B cell (primary cell): ENCODE measurements at regions not wholly inside any gene's neighbourhood (a gene's known extent, or its start where the extent isn't known, plus 50 kb on each side); places are given as distances from the start of the nearest gene placed in this dataset.

Source experiments
- ATAC-seq: fragments of 200-7000 bp; cut with Tn5 transposase; one replicate; pipeline ENCODE4 v1.10.0; 2021; ENCODE audit warnings: low read depth, mild to moderate bottlenecking, moderate number of reproducible peaks, moderate library complexity
- CTCF ChIA-PET: fragments of 350-600 bp; sonication (Branson Sonifier 250); formaldehyde crosslinking; loops from one replicate; lab custom pipeline; 2021; ENCODE audit warnings: antibody characterized with exemption, inconsistent platforms; lab: Charles Lee
- POLR2A ChIA-PET: fragments of 350-600 bp; sonication (Branson Sonifier 250); formaldehyde crosslinking; loops from one replicate; lab custom pipeline; 2021; ENCODE audit warnings: antibody characterized with exemption; lab: Charles Lee
- DNase-seq: peaks from one replicate; pipeline ENCODE4 v3.0.0; 2013
- H2AFZ ChIP-seq: 2 replicates; pipeline ENCODE4 v1.6.1; 2012; ENCODE audit warnings: mild to moderate bottlenecking, low read depth, low read length; ENCODE audit not compliant: insufficient read depth, poor library complexity, severe bottlenecking
- H3K27ac ChIP-seq, 2 donors: 1 replicate in 1 of 2; 2 replicates in 1 of 2; pipeline ENCODE4 v1.5.1; 2012 to 2013; ENCODE audit warnings: low read length in 2 of 2, mild to moderate bottlenecking in 2 of 2, moderate library complexity in 1 of 2
- H3K27me3 ChIP-seq, 4 experiments: fragments of 200-600 bp in 1 of 4; sonication (generic) in 1 of 4; replicated peaks in 1 of 4; 1 replicate in 2 of 4; 2 replicates in 2 of 4; pipeline versions ENCODE4 v1.6.1 to v1.7.0; 2013 to 2016; ENCODE audit warnings: low read length in 3 of 4, mild to moderate bottlenecking in 2 of 4, mixed read lengths in 1 of 4, moderate library complexity in 1 of 4; ENCODE audit not compliant: insufficient read depth in 4 of 4, control insufficient read depth in 3 of 4; ENCODE audit errors: control extremely low read depth in 1 of 4
- H3K36me3 ChIP-seq, 2 experiments: replicated peaks in 1 of 2; 1 replicate in 1 of 2; 2 replicates in 1 of 2; pipeline versions ENCODE4 v1.6.1 to v1.7.1; 2013; ENCODE audit warnings: low read length in 1 of 2; ENCODE audit not compliant: insufficient read depth in 2 of 2, control insufficient read depth in 1 of 2; ENCODE audit errors: control extremely low read depth in 1 of 2, extremely low read depth in 1 of 2
- H3K4me1 ChIP-seq, 2 donors: fragments of 200-600 bp in 1 of 2; sonication (generic) in 1 of 2; 1 replicate in 1 of 2; 2 replicates in 1 of 2; pipeline versions ENCODE4 v1.5.1 to v1.6.1; 2013 to 2017; ENCODE audit warnings: low read length in 2 of 2; ENCODE audit not compliant: control insufficient read depth in 2 of 2, insufficient read depth in 2 of 2
- H3K4me2 ChIP-seq: replicated peaks from 2 replicates; pipeline ENCODE3; 2012; ENCODE audit warnings: mild to moderate bottlenecking, low read depth, low read length; ENCODE audit not compliant: poor library complexity, severe bottlenecking
- H3K4me3 ChIP-seq, 5 experiments: fragments of 200-600 bp in 1 of 5; sonication (generic) in 1 of 5; 1 replicate in 3 of 5; 2 replicates in 2 of 5; pipeline versions ENCODE4 v1.5.1 to v1.7.0; 2011 to 2016; ENCODE audit warnings: low read length in 4 of 5, mild to moderate bottlenecking in 4 of 5, low read depth in 2 of 5, control low read depth in 1 of 5, moderate library complexity in 1 of 5; ENCODE audit not compliant: insufficient read depth in 1 of 5; ENCODE audit errors: control extremely low read depth in 1 of 5, extremely low read depth in 1 of 5
- H3K79me2 ChIP-seq: fragments of 200-600 bp; sonication (generic); one replicate; pipeline ENCODE4 v1.6.0; 2016; ENCODE audit warnings: low read length; ENCODE audit not compliant: control insufficient read depth, insufficient read depth
- H3K9ac ChIP-seq: fragments of 200-600 bp; sonication (generic); 2 replicates; pipeline ENCODE4 v1.6.1; 2017; ENCODE audit warnings: mild to moderate bottlenecking, low read length, moderate library complexity
- H3K9me3 ChIP-seq, 3 donors: one replicate each; pipeline versions ENCODE4 v1.6.1 to v1.7.1; 2013; ENCODE audit warnings: low read length in 2 of 3; ENCODE audit not compliant: control insufficient read depth in 2 of 3, insufficient read depth in 1 of 3; ENCODE audit errors: control extremely low read depth in 1 of 3
- H4K20me1 ChIP-seq: 2 replicates; pipeline ENCODE4 v1.6.0; 2012; ENCODE audit warnings: mild to moderate bottlenecking, low read length; ENCODE audit not compliant: insufficient read depth, control insufficient read depth, poor library complexity, severe bottlenecking
- H3K27ac Mint-ChIP-seq: one replicate; pipeline ENCODE4 v1.8.0; 2021; ENCODE audit warnings: mixed read lengths
- H3K27me3 Mint-ChIP-seq: one replicate; pipeline ENCODE4 v1.8.0; 2021; ENCODE audit warnings: mixed read lengths
- H3K4me1 Mint-ChIP-seq: one replicate; pipeline ENCODE4 v1.8.0; 2021; ENCODE audit warnings: mixed read lengths
- H3K4me3 Mint-ChIP-seq: one replicate; pipeline ENCODE4 v1.8.0; 2021; ENCODE audit warnings: mixed read lengths
- H3K9me3 Mint-ChIP-seq: one replicate; pipeline ENCODE4 v1.8.0; 2022; ENCODE audit warnings: mixed read lengths; ENCODE audit not compliant: insufficient read depth
- EZH2 ChIP-seq: IDR thresholded peaks from 2 replicates; pipeline ENCODE4 v1.6.1; 2012; ENCODE audit warnings: borderline replicate concordance, low read depth, mild to moderate bottlenecking, moderate library complexity, low read length; ENCODE audit not compliant: insufficient read depth, poor library complexity, severe bottlenecking
- WGBS: methylation state at CpG from one replicate; pipeline ENCODE4 v1.1.5; 2013; ENCODE audit warnings: missing lambda C conversion rate; ENCODE audit not compliant: insufficient coverage; 5-methylcytosine and 5-hydroxymethylcytosine counted together
- intact Hi-C: fragments of 100-400 bp; cut with micrococcal nuclease; formaldehyde crosslinking; loops from one replicate; pipeline ENCODE4 v1.10.0; 2022
- TF ChIP-seq, protein P1 (sequence below): fragments of 200-600 bp; IDR thresholded peaks from one replicate; pipeline ENCODE4 v1.8.0; 2022; ENCODE audit warnings: antibody characterized with exemption, mild to moderate bottlenecking

DNA sequence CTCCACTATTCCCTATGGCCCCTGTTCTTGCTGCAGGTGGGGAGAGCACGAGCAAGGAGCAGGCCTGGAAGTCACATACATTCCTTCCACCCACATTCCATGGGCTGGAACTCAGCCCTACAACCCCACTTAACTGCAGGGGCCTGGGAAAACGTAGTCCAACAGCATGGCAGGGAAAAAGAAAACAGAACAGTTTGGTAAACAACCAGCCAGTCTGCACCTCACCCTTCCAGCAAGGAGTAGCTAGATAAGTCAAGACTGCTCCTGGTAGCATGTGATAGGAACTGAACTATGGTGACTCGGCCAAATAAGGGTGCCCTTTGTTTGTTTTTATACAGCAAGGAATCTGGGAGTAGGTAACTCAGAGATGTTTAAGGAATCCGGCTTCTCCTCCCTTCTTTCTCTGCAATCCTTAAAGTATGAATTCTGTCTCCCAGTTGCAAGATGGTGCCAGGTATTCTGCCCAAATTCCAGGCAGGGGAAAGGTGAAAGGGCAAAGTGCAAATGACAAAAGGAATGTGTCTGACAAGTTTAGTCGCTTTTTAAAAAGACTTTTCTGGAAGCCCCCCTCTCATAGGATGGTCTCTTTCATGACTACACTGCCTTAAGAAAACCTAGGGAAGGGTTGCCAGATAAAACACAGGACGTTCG, 311.7 kb upstream of the NEBL start:
- no peak overlapping the region for H3K27ac ChIP-seq
- POLR2A ChIA-PET: no interaction called here
- CTCF ChIA-PET: no interaction called here
- no peak overlapping the region for H2AFZ ChIP-seq
- H3K4me1 ChIP-seq: no peaks in the 10 kb centered on the region
- peaks cover 5% of the 10 kb centered on the region for H3K9me3 Mint-ChIP-seq
- no peaks in the 10 kb centered on the region for H3K36me3 ChIP-seq
- peaks cover 0 to 3% (median 0%) of the 10 kb centered on the region in 3 donors for H3K9me3 ChIP-seq
- no peak for TF ChIP-seq EZH2
- TF ChIP-seq, protein P1, sequence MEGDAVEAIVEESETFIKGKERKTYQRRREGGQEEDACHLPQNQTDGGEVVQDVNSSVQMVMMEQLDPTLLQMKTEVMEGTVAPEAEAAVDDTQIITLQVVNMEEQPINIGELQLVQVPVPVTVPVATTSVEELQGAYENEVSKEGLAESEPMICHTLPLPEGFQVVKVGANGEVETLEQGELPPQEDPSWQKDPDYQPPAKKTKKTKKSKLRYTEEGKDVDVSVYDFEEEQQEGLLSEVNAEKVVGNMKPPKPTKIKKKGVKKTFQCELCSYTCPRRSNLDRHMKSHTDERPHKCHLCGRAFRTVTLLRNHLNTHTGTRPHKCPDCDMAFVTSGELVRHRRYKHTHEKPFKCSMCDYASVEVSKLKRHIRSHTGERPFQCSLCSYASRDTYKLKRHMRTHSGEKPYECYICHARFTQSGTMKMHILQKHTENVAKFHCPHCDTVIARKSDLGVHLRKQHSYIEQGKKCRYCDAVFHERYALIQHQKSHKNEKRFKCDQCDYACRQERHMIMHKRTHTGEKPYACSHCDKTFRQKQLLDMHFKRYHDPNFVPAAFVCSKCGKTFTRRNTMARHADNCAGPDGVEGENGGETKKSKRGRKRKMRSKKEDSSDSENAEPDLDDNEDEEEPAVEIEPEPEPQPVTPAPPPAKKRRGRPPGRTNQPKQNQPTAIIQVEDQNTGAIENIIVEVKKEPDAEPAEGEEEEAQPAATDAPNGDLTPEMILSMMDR: no peak
- no peak for ATAC-seq
- H3K27ac Mint-ChIP-seq: no peak overlapping the region
- H4K20me1 ChIP-seq: no peaks in the 10 kb centered on the region
- no peak overlapping the region for H3K9ac ChIP-seq
- H3K79me2 ChIP-seq: no peaks in the 10 kb centered on the region
- no peak overlapping the region for H3K4me2 ChIP-seq
- no peaks in the 10 kb centered on the region for H3K4me1 Mint-ChIP-seq
- peaks cover 3% of the 10 kb centered on the region for H3K27me3 Mint-ChIP-seq
- 63% methylated on average over 1 of the region's 7 CpGs for WGBS
- DNase-seq: no peak
- H3K4me3 Mint-ChIP-seq: no peak overlapping the region
- H3K4me3 ChIP-seq: no peak overlapping the region
- H3K27me3 ChIP-seq: no peaks in the 10 kb centered on the region
- intact Hi-C loops: no loop called here

DNA sequence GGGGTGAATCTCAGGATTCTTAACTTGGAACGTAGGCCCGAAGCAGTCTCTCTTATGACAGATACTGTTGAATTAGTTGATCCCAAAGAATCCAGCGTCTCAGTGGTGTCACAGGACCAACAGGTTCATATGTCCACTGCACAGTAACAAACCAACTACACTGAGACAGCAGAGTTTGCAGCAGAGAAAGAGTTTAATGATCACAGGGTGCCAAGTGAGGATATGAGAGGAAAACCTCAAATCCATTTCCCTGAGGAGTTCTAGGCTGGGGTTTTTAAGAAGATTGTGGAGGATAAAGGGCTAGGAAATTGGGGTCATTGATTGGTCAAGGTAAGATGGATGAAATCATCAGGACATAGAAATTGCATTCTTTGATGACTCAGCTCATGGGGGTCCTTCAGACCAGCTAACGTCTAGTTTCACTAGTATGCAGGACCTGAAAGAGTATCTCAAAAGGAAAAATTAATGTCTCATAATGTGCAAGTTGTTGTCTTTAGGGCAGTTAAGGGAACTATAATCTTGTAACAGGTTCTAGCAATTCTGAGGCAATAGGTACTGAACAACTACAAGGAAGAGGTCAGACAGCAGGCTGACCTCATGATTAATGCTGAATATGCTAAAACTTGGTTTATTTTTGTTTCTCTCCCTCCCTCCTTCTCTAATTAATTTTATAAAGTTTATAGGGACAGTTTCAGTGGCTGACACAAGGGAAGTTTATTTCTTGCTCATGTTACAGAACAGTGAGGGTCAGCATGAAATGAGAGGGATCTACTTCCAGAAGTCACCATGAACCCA, 310.9 kb upstream of the NEBL start:
- no peaks in the 10 kb centered on the region for H3K4me1 Mint-ChIP-seq
- H3K27ac Mint-ChIP-seq: no peak overlapping the region
- H3K79me2 ChIP-seq: no peaks in the 10 kb centered on the region

More for the DNA sequence above, 310.9 kb upstream of the NEBL start:
- Histone ChIP-seq H2AFZ (no peak overlapping the region), H3K4me3 (no peak overlapping the region), H3K36me3 (no peaks in the 10 kb centered on the region), H3K27ac (no peak overlapping the region), H3K9me3 (peaks cover 0 to 3% (median 0%) of the 10 kb centered on the region in 3 donors), H3K27me3 (no peaks in the 10 kb centered on the region), H3K9ac (no peak overlapping the region), H3K4me1 (no peaks in the 10 kb centered on the region), H4K20me1 (no peaks in the 10 kb centered on the region), H3K4me2 (no peak overlapping the region)
- intact Hi-C loops: no loop called here
- ATAC-seq: no peak
- POLR2A ChIA-PET: interaction anchor here (0.7 kb wide), 1 partner anchor 244 kb away, joined by 3 read pairs; no protein-coding TSS in a partner anchor
- DNase-seq: no peak
- 83% methylated on average over 4 of the region's 4 CpGs for WGBS
- CTCF ChIA-PET: no interaction called here
- Mint-ChIP-seq H3K9me3 (peaks cover 5% of the 10 kb centered on the region), H3K27me3 (peaks cover 3% of the 10 kb centered on the region), H3K4me3 (no peak overlapping the region)
- TF ChIP-seq, protein P1: no peak
- no peak for TF ChIP-seq EZH2
